HEK293T (cell line): ENCODE measurements at regions not wholly inside any gene's neighbourhood (a gene's known extent, or its start where the extent isn't known, plus 50 kb on each side); places are given as distances from the start of the nearest gene placed in this dataset.
"Not testable (repeated sequence)": the region's sequence is repeated elsewhere in the genome, so short reads cannot be mapped to it uniquely, and the experiment has no call there.

Source experiments
- ARNT ChIP-seq: fragments of 450-650 bp; IDR thresholded peaks from 2 replicates; pipeline ENCODE4 v1.6.1; 2017; ENCODE audit warnings: mild to moderate bottlenecking
- BHLHE40 ChIP-seq: fragments of 450-650 bp; IDR thresholded peaks from 2 replicates; pipeline ENCODE4 v1.6.1; 2016; ENCODE audit warnings: mild to moderate bottlenecking, moderate library complexity, borderline replicate concordance
- ELF4 ChIP-seq: fragments of 450-650 bp; IDR thresholded peaks from 2 replicates; pipeline ENCODE4 v1.6.1; 2017; ENCODE audit warnings: antibody characterized with exemption
- FOXA1 ChIP-seq: fragments of 450-650 bp; IDR thresholded peaks from 2 replicates; pipeline ENCODE4 v1.6.1; 2016; ENCODE audit warnings: mild to moderate bottlenecking
- FOXM1 ChIP-seq: fragments of 450-650 bp; IDR thresholded peaks from 2 replicates; pipeline ENCODE4 v1.6.1; 2017; ENCODE audit warnings: mild to moderate bottlenecking, borderline replicate concordance
- LEF1 ChIP-seq: fragments of 450-650 bp; IDR thresholded peaks from 2 replicates; pipeline ENCODE4 v1.6.1; 2017; ENCODE audit warnings: mild to moderate bottlenecking, borderline replicate concordance
- NFRKB ChIP-seq: fragments of 450-650 bp; IDR thresholded peaks from 2 replicates; pipeline ENCODE4 v1.6.1; 2016; ENCODE audit warnings: mild to moderate bottlenecking, moderate library complexity
- SP1 ChIP-seq: fragments of 450-650 bp; IDR thresholded peaks from 2 replicates; pipeline ENCODE4 v1.6.1; 2017
- SUZ12 ChIP-seq: fragments of 450-650 bp; IDR thresholded peaks from 2 replicates; pipeline ENCODE4 v1.6.1; 2016; ENCODE audit warnings: mild to moderate bottlenecking
- TARDBP ChIP-seq: fragments of 450-650 bp; IDR thresholded peaks from 2 replicates; pipeline ENCODE4 v1.6.1; 2016
- ZNF384 ChIP-seq: fragments of 450-650 bp; IDR thresholded peaks from 2 replicates; pipeline ENCODE4 v1.6.1; 2016
- TF ChIP-seq, protein P1 (sequence below): fragments of 450-650 bp; IDR thresholded peaks from 2 replicates; pipeline ENCODE4 v1.6.1; 2016

DNA sequence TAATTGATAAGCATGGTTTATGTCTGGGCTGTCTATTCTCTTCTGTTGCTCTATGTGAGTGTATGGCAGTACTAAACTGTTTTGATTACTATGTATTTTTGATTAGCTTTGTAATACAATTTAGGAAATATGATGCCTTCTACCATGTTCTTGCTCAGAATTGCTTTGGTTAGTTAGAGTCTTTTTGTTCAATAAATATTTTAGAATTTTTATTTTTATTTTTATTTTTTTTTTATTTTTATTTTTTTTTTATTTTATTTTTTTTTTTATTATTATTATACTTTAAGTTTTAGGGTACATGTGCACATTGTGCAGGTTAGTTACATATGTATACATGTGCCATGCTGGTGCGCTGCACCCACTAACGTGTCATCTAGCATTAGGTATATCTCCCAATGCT, 710.3 kb downstream of the GBE1 start:
- not testable (repeated sequence) for TF ChIP-seq SP1, SUZ12, ARNT, LEF1, FOXA1, FOXM1, ELF4, BHLHE40, TARDBP, NFRKB, ZNF384
- TF ChIP-seq, protein P1, sequence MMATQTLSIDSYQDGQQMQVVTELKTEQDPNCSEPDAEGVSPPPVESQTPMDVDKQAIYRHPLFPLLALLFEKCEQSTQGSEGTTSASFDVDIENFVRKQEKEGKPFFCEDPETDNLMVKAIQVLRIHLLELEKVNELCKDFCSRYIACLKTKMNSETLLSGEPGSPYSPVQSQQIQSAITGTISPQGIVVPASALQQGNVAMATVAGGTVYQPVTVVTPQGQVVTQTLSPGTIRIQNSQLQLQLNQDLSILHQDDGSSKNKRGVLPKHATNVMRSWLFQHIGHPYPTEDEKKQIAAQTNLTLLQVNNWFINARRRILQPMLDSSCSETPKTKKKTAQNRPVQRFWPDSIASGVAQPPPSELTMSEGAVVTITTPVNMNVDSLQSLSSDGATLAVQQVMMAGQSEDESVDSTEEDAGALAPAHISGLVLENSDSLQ = not testable (repeated sequence)
